Endodermal cell (in vitro differentiated cells): ENCODE measurements at regions not wholly inside any gene's neighbourhood (a gene's known extent, or its start where the extent isn't known, plus 50 kb on each side); places are given as distances from the start of the nearest gene placed in this dataset.

ENCODE experiments used
- DNase-seq: peaks from one replicate; pipeline ENCODE4 v3.0.0-alpha.2; 2017
- H3K27ac ChIP-seq: 2 replicates; pipeline ENCODE4 v1.5.1; 2013; ENCODE audit warnings: mild to moderate bottlenecking, low read depth, low read length, moderate library complexity
- H3K27me3 ChIP-seq: 2 replicates; pipeline ENCODE4 v1.6.1; 2013; ENCODE audit warnings: mild to moderate bottlenecking, low read length, moderate library complexity; ENCODE audit not compliant: insufficient read depth, control insufficient read depth, poor library complexity, severe bottlenecking
- H3K36me3 ChIP-seq: 2 replicates; pipeline ENCODE4 v1.7.0; 2013; ENCODE audit warnings: mild to moderate bottlenecking, low read length, moderate library complexity; ENCODE audit not compliant: control insufficient read depth, insufficient read depth
- H3K4me1 ChIP-seq: one replicate; pipeline ENCODE4 v1.7.0; 2013; ENCODE audit warnings: low read length; ENCODE audit not compliant: control insufficient read depth, insufficient read depth
- H3K4me3 ChIP-seq: 2 replicates; pipeline ENCODE4 v1.5.1; 2013; ENCODE audit warnings: mild to moderate bottlenecking, low read length, moderate library complexity
- H3K9ac ChIP-seq: 2 replicates; pipeline ENCODE4 v1.6.1; 2013; ENCODE audit warnings: mild to moderate bottlenecking, low read length, moderate library complexity; ENCODE audit not compliant: poor library complexity, severe bottlenecking; ENCODE audit errors: extremely low read depth
- H3K9me3 ChIP-seq: 2 replicates; pipeline ENCODE4 v1.6.1; 2013; ENCODE audit warnings: mild to moderate bottlenecking, low read length, moderate library complexity; ENCODE audit not compliant: control insufficient read depth
- H3K27ac Mint-ChIP-seq: 2 replicates; pipeline ENCODE4 v1.8.0; 2020; ENCODE audit warnings: mixed read lengths
- H3K27me3 Mint-ChIP-seq: 2 replicates; pipeline ENCODE4 v1.8.0; 2021; ENCODE audit warnings: mild to moderate bottlenecking, mixed read lengths; ENCODE audit not compliant: insufficient read depth
- H3K36me3 Mint-ChIP-seq: 2 replicates; pipeline ENCODE4 v1.8.0; 2020; ENCODE audit warnings: low read depth, mixed read lengths
- H3K4me1 Mint-ChIP-seq: 2 replicates; pipeline ENCODE4 v1.8.0; 2020; ENCODE audit warnings: mixed read lengths
- H3K4me3 Mint-ChIP-seq: 2 replicates; pipeline ENCODE4 v1.8.0; 2020; ENCODE audit warnings: mild to moderate bottlenecking, moderate library complexity, mixed read lengths
- H3K9me3 Mint-ChIP-seq: 2 replicates; pipeline ENCODE4 v1.8.0; 2020; ENCODE audit warnings: mild to moderate bottlenecking, mixed read lengths
- CTCF ChIP-seq: fragments of 200-600 bp; sonication (generic); conservative IDR thresholded peaks from 2 replicates; pipeline ENCODE4 v1.5.0; 2021; ENCODE audit warnings: antibody characterized with exemption, mild to moderate bottlenecking
- WGBS, 2 experiments: methylation state at CpG; one replicate each; pipeline versions ENCODE4 v1.1.5 to v1.1.7; 2013; ENCODE audit warnings: missing lambda C conversion rate in 2 of 2, mixed read lengths in 1 of 2; ENCODE audit not compliant: insufficient coverage in 1 of 2, insufficient read length in 1 of 2; 5-methylcytosine and 5-hydroxymethylcytosine counted together

- Histone ChIP-seq H3K27me3 (no peaks in the 10 kb centered on the region), H3K4me3 (no peak overlapping the region), H3K9me3 (no peaks in the 10 kb centered on the region), H3K27ac (no peak overlapping the region), H3K9ac (no peak overlapping the region), H3K36me3 (no peaks in the 10 kb centered on the region), H3K4me1 (no peaks in the 10 kb centered on the region)
- H3K9me3 Mint-ChIP-seq = no peaks in the 10 kb centered on the region
- DNase-seq = no peak
- H3K27ac Mint-ChIP-seq = no peak overlapping the region
- no peaks in the 10 kb centered on the region for H3K36me3 Mint-ChIP-seq
- no peaks in the 10 kb centered on the region for H3K27me3 Mint-ChIP-seq
- H3K4me3 Mint-ChIP-seq = no peak overlapping the region
- H3K4me1 Mint-ChIP-seq = no peaks in the 10 kb centered on the region
- TF ChIP-seq CTCF = no peak
- WGBS, 2 experiments = no CpG with 5 or more reads among the region's 2 CpGs
Observed at GRCh38 chr15:97686324-97686723, 274.2 kb upstream of the ARRDC4 start.

- no peak overlapping the region for H3K4me3 ChIP-seq
- Mint-ChIP-seq H3K36me3 (no peaks in the 10 kb centered on the region), H3K27me3 (no peaks in the 10 kb centered on the region), H3K9me3 (no peaks in the 10 kb centered on the region), H3K27ac (no peak overlapping the region), H3K4me1 (no peaks in the 10 kb centered on the region), H3K4me3 (no peak overlapping the region)
- H3K9ac ChIP-seq = no peak overlapping the region
- no peaks in the 10 kb centered on the region for H3K9me3 ChIP-seq
- H3K36me3 ChIP-seq = no peaks in the 10 kb centered on the region
- H3K4me1 ChIP-seq = no peaks in the 10 kb centered on the region
- H3K27me3 ChIP-seq = no peaks in the 10 kb centered on the region
- no peak for TF ChIP-seq CTCF
- H3K27ac ChIP-seq = no peak overlapping the region
- no peak for DNase-seq
Observed at GRCh38 chr15:97687654-97688053, 272.8 kb upstream of the ARRDC4 start.

- no peak overlapping the region for H3K27ac Mint-ChIP-seq
- no peak for TF ChIP-seq CTCF
- no peaks in the 10 kb centered on the region for H3K4me1 Mint-ChIP-seq
- H3K27me3 Mint-ChIP-seq = no peaks in the 10 kb centered on the region
- no peaks in the 10 kb centered on the region for H3K36me3 Mint-ChIP-seq
- WGBS, 2 experiments = 89 to 94% methylated on average over 2 to 4 of the region's 4 CpGs
- DNase-seq = no peak
- Histone ChIP-seq H3K9me3 (no peaks in the 10 kb centered on the region), H3K9ac (no peak overlapping the region), H3K4me1 (no peaks in the 10 kb centered on the region), H3K36me3 (no peaks in the 10 kb centered on the region), H3K27ac (no peak overlapping the region), H3K27me3 (no peaks in the 10 kb centered on the region), H3K4me3 (no peak overlapping the region)
- no peak overlapping the region for H3K4me3 Mint-ChIP-seq
- no peaks in the 10 kb centered on the region for H3K9me3 Mint-ChIP-seq
Observed at GRCh38 chr15:97688177-97688576, 272.3 kb upstream of the ARRDC4 start.
